ENCODE measurements at regions not wholly inside any gene's neighbourhood (a gene's known extent, or its start where the extent isn't known, plus 50 kb on each side); places are given as distances from the start of the nearest gene placed in this dataset.

- H3K79me2 ChIP-seq, result no peaks in the 10 kb centered on the region
- no peak overlapping the region for H2AFZ ChIP-seq
- no peaks in the 10 kb centered on the region for H3K4me1 ChIP-seq
- TF ChIP-seq CTCF (IDR thresholded peaks at IDR 0.05), result no peak
- no peak overlapping the region for H3K4me2 ChIP-seq (ENCODE audit: low read length)
- no peak overlapping the region for H3K27ac ChIP-seq
- H3K4me3 ChIP-seq (ENCODE audit: low read depth, low read length), result no peak overlapping the region
- no peaks in the 10 kb centered on the region for H3K9me3 ChIP-seq (ENCODE audit: control insufficient read depth, low read length)
- no peaks in the 10 kb centered on the region for H3K36me3 ChIP-seq (ENCODE audit: control insufficient read depth, insufficient read depth, low read length)
- H3K9ac ChIP-seq, result no peak overlapping the region
- no peaks in the 10 kb centered on the region for H3K27me3 ChIP-seq (ENCODE audit: control insufficient read depth, insufficient read depth, low read length)
Measured at GRCh38 chr1:48073798-48074530, 76.8 kb upstream of the TRABD2B start.

- H3K9ac ChIP-seq, result no peak overlapping the region
- no peaks in the 10 kb centered on the region for H3K27me3 ChIP-seq (ENCODE audit: control insufficient read depth, insufficient read depth, low read length)
- H3K36me3 ChIP-seq (ENCODE audit: control insufficient read depth, insufficient read depth, low read length), result no peaks in the 10 kb centered on the region
- H3K27ac ChIP-seq, result no peak overlapping the region
- H3K4me2 ChIP-seq (ENCODE audit: low read length), result no peak overlapping the region
- no peaks in the 10 kb centered on the region for H3K9me3 ChIP-seq (ENCODE audit: control insufficient read depth, low read length)
- TF ChIP-seq CTCF (IDR thresholded peaks at IDR 0.05), result no peak
- H3K4me1 ChIP-seq, result no peaks in the 10 kb centered on the region
- H3K4me3 ChIP-seq (ENCODE audit: low read depth, low read length), result no peak overlapping the region
- H2AFZ ChIP-seq, result no peak overlapping the region
- H3K79me2 ChIP-seq, result no peaks in the 10 kb centered on the region
Measured at GRCh38 chr1:48071513-48071912, 74.3 kb upstream of the TRABD2B start.

- Histone ChIP-seq H3K27ac (no peak overlapping the region), H3K4me2 (ENCODE audit: low read length) (no peak overlapping the region)
Measured at GRCh38 chr1:48070396-48070750, 73.2 kb upstream of the TRABD2B start.

GRCh38 chr1:48069662-48070395, 72.6 kb upstream of the TRABD2B start:
- Histone ChIP-seq H3K27me3 (ENCODE audit: control insufficient read depth, insufficient read depth, low read length) (no peaks in the 10 kb centered on the region), H3K9ac (no peak overlapping the region), H3K4me3 (ENCODE audit: low read depth, low read length) (no peak overlapping the region), H3K79me2 (no peaks in the 10 kb centered on the region), H3K4me1 (no peaks in the 10 kb centered on the region), H2AFZ (no peak overlapping the region), H3K4me2 (ENCODE audit: low read length) (no peak overlapping the region), H3K36me3 (ENCODE audit: control insufficient read depth, insufficient read depth, low read length) (no peaks in the 10 kb centered on the region), H3K9me3 (ENCODE audit: control insufficient read depth, low read length) (no peaks in the 10 kb centered on the region), H3K27ac (no peak overlapping the region)
- no peak for TF ChIP-seq CTCF (IDR thresholded peaks at IDR 0.05)

More at GRCh38 chr1:48070396-48070750, 73.2 kb upstream of the TRABD2B start:
- no peaks in the 10 kb centered on the region for H3K4me1 ChIP-seq
- H3K9me3 ChIP-seq (ENCODE audit: control insufficient read depth, low read length), result no peaks in the 10 kb centered on the region
- H3K4me3 ChIP-seq (ENCODE audit: low read depth, low read length), result no peak overlapping the region
- no peaks in the 10 kb centered on the region for H3K36me3 ChIP-seq (ENCODE audit: control insufficient read depth, insufficient read depth, low read length)
- no peaks in the 10 kb centered on the region for H3K79me2 ChIP-seq
- no peak for TF ChIP-seq CTCF (IDR thresholded peaks at IDR 0.05)
- H2AFZ ChIP-seq, result no peak overlapping the region
- H3K9ac ChIP-seq, result no peak overlapping the region
- H3K27me3 ChIP-seq (ENCODE audit: control insufficient read depth, insufficient read depth, low read length), result no peaks in the 10 kb centered on the region
